DMS79 treated with DMSO at 0.1 percent for 48 hours (cell line): ENCODE measurements at regions not wholly inside any gene's neighbourhood (a gene's known extent, or its start where the extent isn't known, plus 50 kb on each side); places are given as distances from the start of the nearest gene placed in this dataset.

Source experiments
- DNase-seq: peaks from one replicate; lab custom pipeline; 2025; lab: John Stamatoyannopoulos, UW

GRCh38 chr20:50313827-50314677 is 123.4 kb downstream of the CEBPB start:
- DNase-seq: no peak

DNA sequence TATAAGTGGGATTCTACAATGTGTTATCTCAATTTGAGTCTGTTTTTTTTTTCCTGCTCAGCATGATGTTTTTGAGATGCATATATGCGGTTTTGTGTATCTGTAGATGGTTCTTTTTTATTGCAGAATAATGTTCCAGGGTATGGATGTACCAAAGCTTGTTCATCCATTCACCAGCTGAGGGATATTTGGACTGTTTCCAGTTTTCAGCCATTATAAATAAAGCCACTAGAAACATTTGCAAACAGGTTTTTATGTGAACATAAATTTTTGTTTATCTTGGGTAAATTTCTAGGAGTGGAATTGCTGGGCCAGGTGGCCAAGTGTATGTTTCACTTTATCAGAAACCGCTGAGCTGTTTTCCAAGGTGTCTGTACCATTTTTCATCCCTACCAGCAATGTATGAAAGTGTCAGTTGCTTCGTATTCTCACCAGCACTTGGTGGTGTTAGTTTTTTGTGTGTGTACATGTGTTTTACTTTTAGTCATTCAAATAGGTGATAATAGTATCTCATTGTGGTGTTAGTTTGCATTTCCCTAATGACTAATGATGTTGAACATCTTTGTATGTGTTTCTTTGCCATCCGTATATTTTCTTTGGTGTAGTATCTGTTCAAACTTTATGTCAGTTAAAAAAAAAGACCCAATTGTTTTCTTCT is 124.2 kb downstream of the CEBPB start:
- no peak for DNase-seq

- DNase-seq: no peak
Measured at GRCh38 chr20:50315586-50316551, 125.2 kb downstream of the CEBPB start.

- no peak for DNase-seq
Measured at GRCh38 chr20:50317116-50317515, 126.5 kb downstream of the CEBPB start.

DNA sequence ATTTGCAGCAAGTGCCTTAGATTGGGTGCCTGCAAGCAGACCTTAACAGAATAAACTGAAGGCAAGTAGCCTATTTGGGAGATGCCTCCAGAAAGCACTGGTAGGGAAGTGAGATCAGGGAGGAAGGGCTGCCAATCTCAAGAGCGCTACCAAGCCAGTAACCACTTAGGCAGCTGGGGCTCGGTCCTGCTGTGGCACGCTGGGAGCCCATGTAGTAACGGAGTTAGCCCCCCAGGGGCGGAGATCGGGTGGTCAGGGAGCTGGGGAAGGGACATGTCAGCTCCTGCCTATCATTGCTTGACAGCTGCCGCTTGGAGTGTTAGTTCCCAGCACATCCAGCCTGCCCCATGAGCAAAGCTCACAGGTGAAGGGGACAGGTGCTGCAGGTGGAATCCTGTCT is 127.0 kb downstream of the CEBPB start:
- DNase-seq: peak; percentile 77

DNA sequence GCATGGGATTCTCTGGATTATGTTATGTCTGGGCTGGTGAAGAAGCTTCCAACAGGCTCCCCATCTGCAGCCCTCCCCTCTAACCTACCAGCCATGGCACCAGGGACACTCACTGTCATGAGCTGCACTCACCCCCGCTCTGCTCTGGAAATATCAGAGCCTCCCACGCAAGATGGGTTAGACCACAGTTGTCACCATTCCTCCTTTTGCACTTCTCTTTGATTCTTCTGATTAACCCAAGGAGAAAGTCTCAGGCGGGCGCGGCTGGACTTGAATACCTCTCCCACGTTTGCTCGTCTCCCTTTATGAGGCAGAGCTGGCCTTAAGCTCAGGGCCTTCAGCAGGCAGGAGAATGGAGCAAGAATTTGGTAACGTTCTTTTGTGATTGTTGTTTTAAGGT is 128.1 kb downstream of the CEBPB start:
- no peak for DNase-seq

- DNase-seq: no peak
Measured at GRCh38 chr20:50320005-50320900, 129.6 kb downstream of the CEBPB start.

DNA sequence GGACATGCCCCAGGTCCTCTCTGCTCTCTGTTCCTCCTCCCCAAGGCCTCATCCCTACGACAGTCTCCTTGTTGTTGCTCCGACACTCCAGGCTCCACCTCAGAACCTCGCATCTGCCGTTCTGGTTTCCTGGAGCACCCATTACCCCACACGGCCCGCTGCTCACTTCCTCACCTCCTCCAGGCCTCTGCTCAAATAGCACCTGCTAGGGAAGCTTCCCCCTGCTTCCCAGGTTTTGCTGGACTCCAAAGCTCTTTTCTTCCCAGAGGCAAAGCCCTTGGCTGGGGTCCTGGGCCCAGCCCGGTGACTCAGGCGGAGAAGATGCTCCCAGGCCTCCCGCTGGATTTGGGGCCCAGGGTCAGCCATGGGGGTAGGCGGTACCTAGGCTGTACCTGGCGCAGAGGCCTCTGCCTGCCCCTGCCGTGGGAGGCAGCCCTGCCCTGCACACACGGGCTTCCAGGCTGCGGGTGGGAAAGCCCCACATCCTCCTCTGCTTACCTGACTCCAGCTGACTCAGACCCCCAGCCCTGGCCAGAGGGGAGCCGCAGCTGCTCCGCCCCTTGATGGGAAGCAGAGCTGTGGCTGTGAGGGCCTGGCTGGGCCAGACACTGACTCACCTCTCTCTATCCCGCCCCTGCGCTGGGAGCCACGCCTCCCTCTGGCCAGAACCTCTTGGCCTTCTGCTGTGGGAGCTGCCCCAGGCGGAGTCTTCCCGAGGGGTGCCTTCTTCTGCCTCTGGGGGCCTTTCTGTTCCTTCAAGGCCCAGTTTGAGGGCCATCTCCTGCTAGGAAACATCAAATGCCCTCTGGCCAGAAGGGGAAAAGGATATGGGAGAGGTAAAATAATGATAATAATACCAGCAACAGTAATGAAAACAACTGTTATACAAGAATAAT is 130.5 kb downstream of the CEBPB start:
- DNase-seq: no peak

DNA sequence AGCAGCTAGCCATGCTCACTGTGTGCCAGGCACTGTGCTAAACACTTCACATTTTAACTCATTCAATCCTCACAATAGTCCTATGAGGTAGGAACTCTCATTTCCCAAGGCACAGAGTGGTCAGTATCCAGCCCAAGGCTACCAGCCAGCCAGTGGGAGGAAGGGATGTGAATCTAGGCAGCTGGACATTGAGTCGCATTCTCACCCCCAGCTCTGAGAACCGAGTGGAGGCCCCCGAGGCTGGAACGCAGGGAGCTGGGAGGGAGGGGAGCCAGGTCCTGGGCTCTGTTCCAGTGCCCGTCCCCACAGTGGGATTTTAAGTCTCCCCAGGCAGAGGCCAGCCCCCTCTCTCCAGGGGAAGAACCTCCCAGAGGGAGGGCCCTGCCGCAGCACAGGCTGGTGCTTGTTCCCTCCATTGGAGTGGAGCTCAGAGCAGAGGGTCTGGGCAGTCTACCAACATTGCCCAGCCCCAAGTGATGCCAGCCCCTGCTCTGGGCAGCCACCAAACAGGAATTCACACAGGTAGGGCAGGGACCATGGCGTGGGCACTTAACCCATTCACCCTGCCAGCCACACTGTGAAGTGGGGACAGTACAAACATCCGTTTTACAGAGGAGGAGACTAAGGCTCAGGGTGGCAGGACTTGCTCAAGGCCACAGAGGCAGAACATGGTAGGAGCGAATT is 131.3 kb downstream of the CEBPB start:
- DNase-seq: no peak

DNA sequence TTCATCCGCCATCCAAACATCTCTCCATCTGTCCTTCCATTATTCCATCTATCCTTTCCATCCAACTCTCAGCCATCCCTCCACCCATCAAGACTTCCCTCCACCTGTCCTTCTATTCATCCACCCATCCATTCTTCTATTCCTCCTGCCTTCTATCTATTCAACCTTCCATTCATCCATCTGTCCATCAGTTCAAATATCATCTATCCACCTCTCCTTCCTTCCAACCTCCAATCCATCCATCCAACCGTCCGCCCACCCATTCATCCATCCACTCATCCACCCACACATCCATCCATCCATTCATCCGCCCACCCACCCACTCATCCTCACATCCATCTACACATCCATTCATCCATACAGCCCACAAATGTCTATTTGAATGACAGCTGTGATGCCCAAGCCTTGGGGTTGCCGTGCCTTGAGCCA is 132.1 kb downstream of the CEBPB start:
- DNase-seq: no peak

DNA sequence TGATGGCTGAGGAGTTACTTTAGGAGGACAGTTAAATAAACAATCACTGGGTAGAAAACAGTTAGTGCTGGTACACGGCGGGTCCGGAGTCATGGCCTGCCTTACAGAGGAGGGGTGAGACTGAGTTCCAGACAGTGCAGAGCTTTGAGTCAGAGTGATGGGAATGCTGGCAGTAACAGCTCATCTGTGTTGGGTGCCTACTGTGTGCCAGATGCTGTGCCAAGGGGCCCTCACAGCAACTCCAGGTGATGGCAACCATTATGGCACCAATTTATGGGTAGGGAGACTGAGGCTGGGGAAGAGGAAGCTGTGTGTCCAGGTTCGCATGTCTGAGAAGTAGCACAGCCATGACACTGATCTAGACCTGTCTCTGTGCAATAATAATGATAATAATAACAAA is 132.6 kb downstream of the CEBPB start:
- DNase-seq: no peak

GRCh38 chr20:50323777-50324775 is 133.4 kb downstream of the CEBPB start:
- DNase-seq: no peak

DNA sequence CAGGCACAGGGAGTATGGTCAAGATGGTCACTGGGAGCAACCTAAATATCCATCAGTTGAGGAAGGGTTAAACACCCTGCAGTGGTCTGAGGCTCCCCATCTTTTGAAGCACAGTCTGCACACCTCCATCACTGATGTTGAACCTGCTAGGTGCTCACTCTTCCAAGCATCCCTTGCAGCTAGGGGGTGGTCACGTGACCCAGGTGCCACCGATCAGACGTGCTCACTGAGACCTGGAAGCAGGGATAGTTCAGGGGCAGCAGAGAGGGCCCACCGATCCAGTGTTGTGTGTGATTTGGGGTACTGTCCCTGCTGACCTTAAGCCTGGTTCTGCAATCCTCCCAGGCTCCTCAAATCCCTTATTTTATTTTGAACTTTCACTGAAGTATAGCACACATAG is 134.6 kb downstream of the CEBPB start:
- DNase-seq: no peak

- no peak for DNase-seq
Measured at GRCh38 chr20:50325651-50326050, 135.0 kb downstream of the CEBPB start.

DNA sequence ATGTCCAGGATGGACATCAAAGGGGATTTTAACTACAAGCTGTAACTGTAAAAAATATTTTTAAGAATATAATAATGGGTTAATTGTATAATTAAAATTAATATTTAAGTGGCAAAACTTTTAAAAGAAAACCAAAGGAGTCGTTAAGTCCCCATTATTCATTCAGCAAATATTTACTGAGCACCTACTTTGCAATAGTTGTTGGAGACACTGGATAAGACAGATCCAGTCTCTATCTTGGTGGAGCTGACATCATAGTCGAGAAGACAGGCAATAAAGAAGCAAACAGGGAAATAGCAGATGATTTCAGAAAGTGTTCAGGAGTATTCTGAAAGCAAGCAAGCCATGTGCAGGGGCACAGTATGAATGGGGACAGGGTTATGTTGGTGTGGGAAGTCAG is 137.0 kb downstream of the CEBPB start:
- no peak for DNase-seq

- no peak for DNase-seq
Measured at GRCh38 chr20:50328222-50328979, 137.8 kb downstream of the CEBPB start.

DNA sequence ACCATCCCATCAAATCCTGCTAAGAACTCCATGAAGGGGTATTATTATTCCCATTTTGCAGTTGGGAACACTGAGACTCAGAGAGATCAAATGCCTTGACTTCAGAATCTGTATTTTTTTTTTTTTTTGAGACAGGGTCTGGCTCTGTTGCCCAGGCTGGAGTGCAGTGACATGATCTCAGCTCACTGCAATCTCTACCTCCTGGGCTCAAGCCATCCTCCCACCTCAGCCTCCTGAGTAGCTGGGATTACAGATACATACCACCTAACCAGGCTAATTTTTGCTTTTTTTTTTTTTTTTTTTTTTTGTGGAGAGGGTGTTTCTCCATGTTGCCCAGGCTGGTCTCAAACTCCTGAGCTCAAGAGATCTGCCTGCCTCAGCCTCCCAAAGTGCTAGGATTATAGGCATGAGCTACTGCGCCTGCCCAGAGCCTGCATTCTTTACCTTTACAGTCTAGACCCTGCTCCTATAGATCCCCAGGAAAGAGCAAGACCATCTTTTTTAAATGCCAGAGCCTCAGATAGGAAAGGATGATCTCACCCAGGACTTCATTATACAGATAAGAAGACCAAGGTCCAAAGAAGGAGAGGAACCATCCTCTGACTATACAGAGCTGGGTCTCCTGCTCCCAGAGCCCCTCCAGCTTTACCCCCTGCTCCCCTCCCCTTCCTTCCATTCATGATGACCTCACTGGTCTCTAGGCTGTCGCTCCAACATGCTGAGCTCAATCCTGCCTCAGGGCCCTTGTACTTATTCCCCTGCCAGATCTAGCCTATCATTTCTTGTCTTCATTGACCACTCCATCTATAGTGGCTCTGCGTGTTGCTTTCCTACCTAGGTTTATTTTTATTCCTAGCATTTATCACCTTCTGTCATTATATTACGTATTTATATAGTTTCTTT is 138.6 kb downstream of the CEBPB start:
- DNase-seq: no peak
